HCT116 (cell line): ENCODE measurements at regions not wholly inside any gene's neighbourhood (a gene's known extent, or its start where the extent isn't known, plus 50 kb on each side); places are given as distances from the start of the nearest gene placed in this dataset.

Source experiments
- ATAC-seq: fragments of 200-7000 bp; cut with Tn5 transposase; 2 replicates; pipeline ENCODE4 v1.9.1; 2020; ENCODE audit warnings: mild to moderate bottlenecking, moderate library complexity
- BruUV-seq: library from RNA; stranded (reverse); fragments of 400-500 nt; replicated peaks from 2 replicates; lab custom pipeline; 2021; lab: Mats Ljungman, UMichigan
- CTCF ChIA-PET: fragments of 300-600 bp; sonication (Branson Sonifier 250); formaldehyde crosslinking; loops from one replicate; lab custom pipeline; 2021; ENCODE audit warnings: antibody characterized with exemption; lab: Charles Lee
- POLR2A ChIA-PET: fragments of 300-600, 350-600 bp; sonication (Branson Sonifier 250); formaldehyde crosslinking; loops from one replicate; lab custom pipeline; 2021; ENCODE audit warnings: antibody characterized with exemption; lab: Charles Lee
- RAD21 ChIA-PET, 2 experiments: fragments of 300-600 bp; sonication (Branson Sonifier 250); formaldehyde crosslinking; loops; one replicate each; lab custom pipeline; 2023; ENCODE audit warnings: low total read pairs in 2 of 2; ENCODE audit not compliant: uncharacterized antibody in 2 of 2, unreplicated experiment in 2 of 2, low non-redundant PET in 1 of 2; lab: Charles Lee
- DNase-seq: peaks from one replicate; pipeline ENCODE4 v3.0.0-alpha.2; 2010; ENCODE audit warnings: low read depth, low spot score
- H2AFZ ChIP-seq: fragments of 200-600 bp; shearing (Covaris generic), sonication (generic); 2 replicates; pipeline ENCODE4 v1.6.1; 2017; ENCODE audit warnings: low read depth, mixed run types, mixed read lengths, antibody characterized with exemption, low read length; ENCODE audit not compliant: poor library complexity, severe bottlenecking
- H3K27ac ChIP-seq: 2 replicates; pipeline ENCODE4 v1.5.1; 2012; ENCODE audit warnings: low read depth, low read length
- H3K27me3 ChIP-seq: fragments of 200-600 bp; sonication (generic); 2 replicates; pipeline ENCODE4 v1.6.1; 2016; ENCODE audit warnings: mixed run types, low read length, mixed read lengths; ENCODE audit not compliant: insufficient read depth
- H3K36me3 ChIP-seq, 2 experiments: fragments of 200-500 bp in 1 of 2; fragments of 200-600 bp in 1 of 2; sonication (Bioruptor generic) in 1 of 2; sonication (generic) in 1 of 2; 2 replicates each; pipeline versions ENCODE4 v1.5.1 to v1.6.1; 2014 to 2016; ENCODE audit warnings: low read length in 2 of 2, inconsistent platforms in 1 of 2, mixed read lengths in 1 of 2, mixed run types in 1 of 2; ENCODE audit not compliant: insufficient read depth in 2 of 2, control insufficient read depth in 1 of 2
- H3K4me1 ChIP-seq, 2 experiments: fragments of 200-600 bp in 1 of 2; sonication (generic) in 1 of 2; 2 replicates each; pipeline versions ENCODE4 v1.5.1 to v1.6.1; 2012 to 2017; ENCODE audit warnings: low read length in 2 of 2, inconsistent platforms in 1 of 2, mild to moderate bottlenecking in 1 of 2, mixed read lengths in 1 of 2, mixed run types in 1 of 2, moderate library complexity in 1 of 2; ENCODE audit not compliant: insufficient read depth in 2 of 2, control insufficient read depth in 1 of 2
- H3K4me2 ChIP-seq: fragments of 200-600 bp; sonication (generic); 2 replicates; pipeline ENCODE4 v1.6.1; 2017; ENCODE audit warnings: mixed run types, low read length, mixed read lengths
- H3K4me3 ChIP-seq, 2 experiments: fragments of 200-600 bp in 1 of 2; sonication (generic) in 1 of 2; replicated peaks in 1 of 2; 2 replicates each; pipeline ENCODE4 v1.5.1; 2011 to 2016; ENCODE audit warnings: low read length in 2 of 2, control low read depth in 1 of 2, low read depth in 1 of 2, mild to moderate bottlenecking in 1 of 2, mixed read lengths in 1 of 2, mixed run types in 1 of 2
- H3K79me2 ChIP-seq: fragments of 200-600 bp; sonication (generic); 2 replicates; pipeline ENCODE4 v1.6.1; 2017; ENCODE audit warnings: mild to moderate bottlenecking, mixed run types, low read length, moderate library complexity, mixed read lengths; ENCODE audit not compliant: insufficient read depth
- H3K9ac ChIP-seq: fragments of 200-600 bp; sonication (generic); 2 replicates; pipeline ENCODE4 v1.6.1; 2016; ENCODE audit warnings: low read length, mixed read lengths
- H3K9me2 ChIP-seq: fragments of 200-600 bp; sonication (generic), shearing (Covaris generic); 2 replicates; pipeline ENCODE4 v1.6.1; 2017; ENCODE audit warnings: mixed run types, mild to moderate bottlenecking, moderate library complexity; ENCODE audit not compliant: insufficient read depth
- H3K9me3 ChIP-seq, 2 experiments: fragments of 200-500 bp in 1 of 2; fragments of 200-600 bp in 1 of 2; sonication (Bioruptor generic) in 1 of 2; sonication (generic) in 1 of 2; 2 replicates each; pipeline ENCODE4 v1.6.1; 2014 to 2017; ENCODE audit warnings: low read length in 2 of 2, mixed read lengths in 2 of 2, inconsistent platforms in 1 of 2, low read depth in 1 of 2, mild to moderate bottlenecking in 1 of 2, mixed run types in 1 of 2, moderate library complexity in 1 of 2; ENCODE audit not compliant: control insufficient read depth in 1 of 2, insufficient read depth in 1 of 2
- H4K20me1 ChIP-seq: fragments of 200-600 bp; sonication (generic), shearing (Covaris generic); 2 replicates; pipeline ENCODE4 v1.6.1; 2017; ENCODE audit warnings: mixed run types, mild to moderate bottlenecking, moderate library complexity; ENCODE audit not compliant: insufficient read depth
- CBX3 ChIP-seq: IDR thresholded peaks from 2 replicates; pipeline ENCODE4 v1.6.1; 2012; ENCODE audit warnings: low read depth
- CEBPB ChIP-seq: IDR thresholded peaks from 2 replicates; pipeline ENCODE4 v1.6.1; 2012; ENCODE audit warnings: low read depth
- CTCF ChIP-seq, 3 experiments: fragments of 200-600 bp in 1 of 3; sonication (generic) in 1 of 3; IDR thresholded peaks in 2 of 3; conservative IDR thresholded peaks in 1 of 3; 2 replicates each; pipeline ENCODE4 v1.5.1; 2012 to 2017; ENCODE audit warnings: low read depth in 2 of 3, low read length in 2 of 3, antibody characterized with exemption in 1 of 3, borderline replicate concordance in 1 of 3, control low read depth in 1 of 3, mild to moderate bottlenecking in 1 of 3, mixed read lengths in 1 of 3, mixed run types in 1 of 3, moderate library complexity in 1 of 3; ENCODE audit not compliant: insufficient read depth in 1 of 3
- EZH2 ChIP-seq: fragments of 200-600 bp; sonication (generic); IDR thresholded peaks from 2 replicates; pipeline ENCODE4 v1.6.1; 2017; ENCODE audit warnings: antibody characterized with exemption, mixed run types
- FOSL1 ChIP-seq: IDR thresholded peaks from 2 replicates; pipeline ENCODE4 v1.6.1; 2012; ENCODE audit warnings: low read depth
- JUND ChIP-seq: IDR thresholded peaks from 2 replicates; pipeline ENCODE4 v1.6.1; 2012
- POLR2AphosphoS5 ChIP-seq: IDR thresholded peaks from 2 replicates; pipeline ENCODE4 v1.6.1; 2011; ENCODE audit warnings: mild to moderate bottlenecking, low read depth, low read length, moderate library complexity
- REST ChIP-seq: IDR thresholded peaks from 2 replicates; pipeline ENCODE4 v1.6.1; 2012; ENCODE audit warnings: low read depth
- SP1 ChIP-seq: IDR thresholded peaks from 2 replicates; pipeline ENCODE4 v1.6.1; 2012; ENCODE audit warnings: low read depth
- TCF7L2 ChIP-seq: IDR thresholded peaks from 2 replicates; pipeline ENCODE4 v1.7.0; 2011; ENCODE audit warnings: borderline replicate concordance, inconsistent platforms; ENCODE audit not compliant: insufficient read depth, insufficient read length; ENCODE audit errors: extremely low read depth
- ZNF274 ChIP-seq: fragments of 200-500 bp; sonication (Bioruptor generic); IDR thresholded peaks from 2 replicates; pipeline ENCODE4 v1.6.1; 2014; ENCODE audit warnings: mild to moderate bottlenecking, low read depth, low read length, inconsistent platforms
- intact Hi-C: fragments of 100-400 bp; cut with micrococcal nuclease; formaldehyde crosslinking; loops from 2 replicates; pipeline ENCODE4 v1.10.0; 2022

GRCh38 chr12:88325076-88325815 lies 183.1 kb downstream of the TMTC3 start:
- Histone ChIP-seq H3K79me2 (no peaks in the 10 kb centered on the region), H3K9ac (no peak overlapping the region), H3K27ac (no peak overlapping the region), H3K9me2 (no peaks in the 10 kb centered on the region), H3K9me3 (no peaks in the 10 kb centered on the region), H3K4me3 (no peak overlapping the region), H4K20me1 (no peaks in the 10 kb centered on the region), H3K4me1 (peaks cover 0 to 9% of the 10 kb centered on the region in 2 experiments; a peak in 2 of 4 replicates), H2AFZ (peak overlapping the region; percentile 78), H3K27me3 (no peaks in the 10 kb centered on the region), H3K36me3 (no peaks in the 10 kb centered on the region), H3K4me2 (0 out of 2 replicates have a peak overlapping the region, but pooled peaks have one; percentile 6)
- ATAC-seq (0 out of 2 replicates have a peak, but pooled peaks have one; percentile 44), DNase-seq (no peak)
- ChIA-PET POLR2A (no interaction called here), CTCF (no interaction called here), RAD21 (no interaction called here)
- intact Hi-C loops: no loop called here
- TF ChIP-seq POLR2AphosphoS5 (no peak), JUND (peak; percentile 40; the same call in 1 of the 2 replicates), SP1 (0 out of 2 replicates have a peak, but pooled peaks have one; percentile 12), FOSL1 (peak; percentile 20; the same call in 1 of the 2 replicates)
- BruUV-seq: no TSS peak

GRCh38 chr12:88325816-88326189 lies 183.7 kb downstream of the TMTC3 start:
- no peak for ATAC-seq
- Histone ChIP-seq H3K9me2 (no peaks in the 10 kb centered on the region), H3K4me2 (no peak overlapping the region), H3K27me3 (no peaks in the 10 kb centered on the region), H3K4me1 (peaks cover 0 to 9% of the 10 kb centered on the region in 2 experiments; a peak in 2 of 4 replicates), H2AFZ (peak overlapping the region; percentile 78), H4K20me1 (no peaks in the 10 kb centered on the region), H3K9ac (no peak overlapping the region), H3K36me3 (no peaks in the 10 kb centered on the region), H3K9me3 (no peaks in the 10 kb centered on the region), H3K27ac (no peak overlapping the region), H3K79me2 (no peaks in the 10 kb centered on the region), H3K4me3 (no peak overlapping the region)
- no TSS peak for BruUV-seq
- DNase-seq: no peak
- ChIA-PET POLR2A (no interaction called here), RAD21 (no interaction called here), CTCF (no interaction called here)
- no peak for TF ChIP-seq EZH2
- TF ChIP-seq CBX3: no peak
- no peak for TF ChIP-seq FOSL1
- no peak for TF ChIP-seq TCF7L2
- TF ChIP-seq SP1: no peak
- TF ChIP-seq ZNF274: no peak
- TF ChIP-seq CEBPB: no peak
- TF ChIP-seq CTCF (IDR thresholded peaks at IDR 0.05 in 2 of 3, conservative IDR thresholded peaks at IDR 0.05 in 1 of 3; ENCODE audit: borderline replicate concordance in 1 of 3, insufficient read depth in 1 of 3, low read depth in 2 of 3, low read length in 2 of 3): no peak
- TF ChIP-seq REST: no peak
- intact Hi-C loops: no loop called here
